LNCAP (cell line): ENCODE measurements at regions not wholly inside any gene's neighbourhood (a gene's known extent, or its start where the extent isn't known, plus 50 kb on each side); places are given as distances from the start of the nearest gene placed in this dataset.

Experiments
- TF ChIP-seq, protein P1 (sequence below): fragments of 450-650 bp; IDR thresholded peaks from 2 replicates; pipeline ENCODE4 v1.5.1; 2017; ENCODE audit warnings: mild to moderate bottlenecking

DNA sequence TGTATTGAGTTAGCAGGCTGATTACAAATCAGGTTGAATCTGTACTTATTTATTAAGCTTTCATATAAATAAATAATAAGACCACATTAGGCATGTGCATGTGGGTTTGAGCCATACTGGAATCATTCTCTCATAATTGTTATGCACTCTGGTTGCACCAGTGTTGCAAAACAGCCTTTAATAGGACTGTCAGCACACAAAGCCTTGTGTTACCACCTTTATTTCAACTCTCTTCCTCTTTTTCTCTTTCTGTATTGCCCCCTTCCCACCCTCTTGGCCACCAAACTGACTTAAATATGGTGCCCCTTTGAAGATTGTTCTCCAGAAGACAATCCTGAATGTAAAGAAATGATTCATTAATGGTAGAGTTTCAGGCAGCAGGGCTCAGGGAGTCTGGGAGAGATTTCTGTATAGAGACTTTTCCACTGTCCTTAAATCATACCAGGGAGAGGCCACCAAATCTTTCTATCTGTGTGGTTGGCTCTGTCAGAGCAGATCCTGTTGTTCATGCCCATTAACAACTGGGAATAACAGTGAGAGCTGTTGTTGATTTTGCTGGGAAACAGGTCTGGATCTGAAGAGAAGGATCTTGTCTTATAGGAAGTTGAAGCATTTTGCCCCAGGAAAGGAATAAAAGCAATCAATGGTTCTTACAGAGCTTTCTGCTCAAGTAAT is 131.6 kb upstream of the SOX4 start:
- TF ChIP-seq, protein P1, sequence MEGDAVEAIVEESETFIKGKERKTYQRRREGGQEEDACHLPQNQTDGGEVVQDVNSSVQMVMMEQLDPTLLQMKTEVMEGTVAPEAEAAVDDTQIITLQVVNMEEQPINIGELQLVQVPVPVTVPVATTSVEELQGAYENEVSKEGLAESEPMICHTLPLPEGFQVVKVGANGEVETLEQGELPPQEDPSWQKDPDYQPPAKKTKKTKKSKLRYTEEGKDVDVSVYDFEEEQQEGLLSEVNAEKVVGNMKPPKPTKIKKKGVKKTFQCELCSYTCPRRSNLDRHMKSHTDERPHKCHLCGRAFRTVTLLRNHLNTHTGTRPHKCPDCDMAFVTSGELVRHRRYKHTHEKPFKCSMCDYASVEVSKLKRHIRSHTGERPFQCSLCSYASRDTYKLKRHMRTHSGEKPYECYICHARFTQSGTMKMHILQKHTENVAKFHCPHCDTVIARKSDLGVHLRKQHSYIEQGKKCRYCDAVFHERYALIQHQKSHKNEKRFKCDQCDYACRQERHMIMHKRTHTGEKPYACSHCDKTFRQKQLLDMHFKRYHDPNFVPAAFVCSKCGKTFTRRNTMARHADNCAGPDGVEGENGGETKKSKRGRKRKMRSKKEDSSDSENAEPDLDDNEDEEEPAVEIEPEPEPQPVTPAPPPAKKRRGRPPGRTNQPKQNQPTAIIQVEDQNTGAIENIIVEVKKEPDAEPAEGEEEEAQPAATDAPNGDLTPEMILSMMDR = no peak

DNA sequence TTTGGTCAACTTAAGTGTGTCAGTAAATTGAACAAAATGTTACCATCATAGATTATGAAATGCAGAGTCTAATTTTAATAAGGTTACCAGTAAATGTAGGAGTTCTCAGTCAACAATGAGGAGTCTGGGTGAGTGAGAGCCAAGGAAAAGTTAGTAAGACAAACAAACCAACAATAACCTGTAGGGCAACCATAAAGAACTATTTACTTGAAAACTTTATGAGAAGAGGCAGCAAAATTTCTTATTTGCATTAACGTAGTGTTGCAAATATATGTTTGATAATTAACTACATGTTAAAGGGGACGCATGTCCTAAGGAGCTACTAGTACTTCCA is 131.1 kb upstream of the SOX4 start:
- TF ChIP-seq, protein P1 = no peak

DNA sequence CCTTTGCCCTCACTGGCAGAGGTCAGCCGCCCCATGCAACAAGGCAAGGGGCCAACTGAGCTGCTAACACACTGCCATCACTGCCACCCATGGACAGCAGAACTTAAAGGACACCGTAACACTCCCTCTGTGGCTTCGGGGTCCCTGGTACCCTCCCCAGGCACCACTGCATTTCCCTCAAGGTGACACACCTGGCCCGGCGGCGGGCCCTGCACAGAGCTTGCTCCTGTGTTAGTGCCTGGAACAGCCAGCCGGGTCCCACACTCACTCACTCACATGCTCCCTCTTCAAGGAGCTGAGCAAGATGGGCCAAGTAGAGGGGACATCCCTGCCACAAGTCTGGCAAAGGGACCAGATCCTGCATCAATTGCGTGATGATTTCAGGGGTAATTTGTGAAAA is 126.5 kb upstream of the SOX4 start:
- TF ChIP-seq, protein P1 = no peak

DNA sequence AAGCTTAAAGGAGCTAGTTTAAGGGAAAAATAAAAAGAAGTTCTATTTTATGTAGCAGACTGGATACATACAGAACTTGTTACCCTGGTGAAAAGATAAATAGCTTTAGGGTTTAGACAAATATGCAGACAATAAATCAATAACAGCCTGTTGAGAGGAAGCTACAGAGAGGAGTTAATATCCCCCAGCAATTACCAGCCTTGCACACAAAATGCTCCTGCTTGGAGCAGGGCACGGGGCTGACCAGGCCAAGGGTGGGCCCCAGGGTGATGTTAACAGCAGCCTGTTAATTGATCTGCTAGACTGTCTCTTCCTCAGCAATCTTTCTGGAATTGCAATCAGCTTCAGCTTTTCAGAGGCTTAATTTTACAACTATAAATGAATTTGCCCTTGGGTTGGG is 125.1 kb upstream of the SOX4 start:
- TF ChIP-seq, protein P1 = no peak

DNA sequence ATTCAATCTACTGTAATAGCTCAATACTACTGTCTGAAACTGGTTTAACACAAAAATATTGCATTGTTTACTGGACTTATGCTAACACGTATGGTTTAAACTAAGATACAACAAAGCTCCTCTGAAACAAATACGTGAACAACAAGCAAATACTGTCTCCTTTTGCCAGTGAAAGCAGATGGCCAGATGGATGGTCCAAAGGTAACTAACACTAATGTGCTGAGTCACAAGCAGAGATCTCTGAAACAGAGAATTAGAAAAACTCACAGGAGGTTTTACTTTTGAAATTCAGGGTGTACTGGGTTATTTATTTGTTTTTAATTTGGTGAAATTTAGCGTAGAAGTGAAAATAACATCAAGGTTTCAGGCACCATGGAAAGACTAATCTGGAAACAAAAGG is 124.3 kb upstream of the SOX4 start:
- TF ChIP-seq, protein P1 = no peak

DNA sequence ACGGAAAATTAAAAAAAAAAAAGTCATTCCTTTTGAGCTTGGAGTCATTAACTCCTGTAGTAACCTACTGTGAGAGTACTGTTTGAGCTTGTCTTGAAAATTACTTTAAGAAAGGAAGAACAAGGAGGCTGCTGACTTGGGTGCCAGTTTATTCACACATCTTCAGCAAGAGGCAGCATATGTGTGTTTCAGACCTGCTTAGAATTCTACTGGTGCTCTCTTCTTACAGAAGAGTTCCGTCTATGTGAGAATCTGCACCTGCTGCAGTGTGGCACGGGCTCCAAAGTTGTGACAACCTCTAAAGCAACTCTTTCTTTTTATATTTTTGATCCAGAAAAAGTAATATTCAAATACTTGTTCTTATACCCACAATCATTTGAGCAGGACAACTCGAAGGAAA is 117.4 kb upstream of the SOX4 start:
- TF ChIP-seq, protein P1 = no peak

DNA sequence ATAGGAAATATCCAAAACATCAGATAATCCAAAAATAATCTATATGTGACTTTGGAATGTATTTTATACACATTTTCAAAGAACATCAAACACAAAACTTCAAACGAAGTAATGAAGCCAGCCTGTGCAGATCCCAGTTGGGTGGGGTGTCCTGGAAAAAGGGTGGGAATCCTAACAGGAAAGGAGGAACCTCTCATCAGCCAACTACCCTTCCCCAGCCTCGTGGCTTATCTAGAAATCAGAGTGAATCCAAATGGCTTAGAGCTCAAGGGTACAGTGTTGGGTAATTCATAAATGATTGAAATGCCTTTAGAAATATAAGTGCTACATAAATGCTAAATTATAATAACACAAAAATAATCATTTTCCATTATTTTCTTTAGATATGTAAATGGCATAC is 115.1 kb upstream of the SOX4 start:
- TF ChIP-seq, protein P1 = no peak
